AG04450 (cell line): ENCODE measurements at regions not wholly inside any gene's neighbourhood (a gene's known extent, or its start where the extent isn't known, plus 50 kb on each side); places are given as distances from the start of the nearest gene placed in this dataset.

Experiments used
- CTCF ChIA-PET: fragments of 300-600, 350-600 bp; formaldehyde crosslinking; extraction: SDS; loops from one replicate; lab custom pipeline; 2022; ENCODE audit warnings: antibody characterized with exemption, inconsistent platforms; lab: Charles Lee
- POLR2A ChIA-PET: fragments of 350-600 bp; formaldehyde crosslinking; extraction: SDS; loops from one replicate; lab custom pipeline; 2021; ENCODE audit warnings: antibody characterized with exemption, inconsistent platforms; lab: Yijun Ruan, JAX
- DNase-seq: peaks from one replicate; pipeline ENCODE4 v3.0.0-alpha.2; 2011; ENCODE audit warnings: low read depth, low spot score
- H3K27ac ChIP-seq: one replicate; pipeline ENCODE4 v1.5.1; 2012; ENCODE audit warnings: low read depth, low read length, control low read depth
- H3K27me3 ChIP-seq: one replicate; pipeline ENCODE4 v1.6.0; 2012; ENCODE audit warnings: low read length; ENCODE audit not compliant: control insufficient read depth, insufficient read depth
- H3K4me3 ChIP-seq: 2 replicates; pipeline ENCODE4 v1.5.1; 2011; ENCODE audit warnings: mild to moderate bottlenecking, low read depth, low read length, control low read depth
- H3K9me3 ChIP-seq: 2 replicates; pipeline ENCODE4 v1.5.1; 2012; ENCODE audit warnings: low read length; ENCODE audit not compliant: control insufficient read depth, insufficient read depth
- TF ChIP-seq, protein P1 (sequence below): IDR thresholded peaks from 2 replicates; pipeline ENCODE4 v1.5.1; 2011; ENCODE audit warnings: low read depth, low read length, control low read depth, inconsistent platforms

DNA sequence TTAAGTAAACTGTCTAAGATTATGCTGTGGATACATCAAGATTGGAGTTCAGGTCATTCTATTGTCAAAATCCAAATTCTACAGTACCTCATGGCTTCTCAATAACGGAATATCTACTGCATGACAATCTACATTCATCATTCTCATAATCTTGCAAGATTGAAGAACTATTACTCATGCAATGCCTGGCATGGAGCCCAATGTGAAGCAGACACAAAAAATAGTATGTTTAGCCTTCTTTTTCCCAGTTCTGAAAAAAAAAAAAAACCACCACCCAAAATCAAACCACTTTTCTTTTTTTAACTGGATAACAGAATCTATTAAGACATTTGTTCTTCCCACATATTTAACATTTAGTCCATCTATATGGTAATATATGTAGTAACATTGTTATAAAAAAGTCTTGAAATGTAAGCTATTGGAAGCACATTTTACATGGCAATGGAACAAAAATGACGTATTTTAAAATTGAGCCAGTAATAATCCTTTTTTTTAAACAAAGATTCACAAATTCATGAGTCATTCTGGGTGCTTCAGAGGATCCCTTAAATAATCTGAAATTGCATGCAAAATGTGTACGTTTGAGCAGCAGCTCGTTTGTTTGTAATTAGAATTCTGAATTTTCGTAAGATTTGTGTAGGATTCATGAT lies 232.2 kb upstream of the FMR1 start:
- Histone ChIP-seq H3K9me3 (peaks cover 7% of the 10 kb centered on the region; the same call in 1 of the 2 replicates), H3K4me3 (no peak overlapping the region), H3K27ac (no peak overlapping the region), H3K27me3 (no peaks in the 10 kb centered on the region)
- ChIA-PET CTCF (no interaction called here), POLR2A (no interaction called here)
- DNase-seq: no peak
- TF ChIP-seq, protein P1, sequence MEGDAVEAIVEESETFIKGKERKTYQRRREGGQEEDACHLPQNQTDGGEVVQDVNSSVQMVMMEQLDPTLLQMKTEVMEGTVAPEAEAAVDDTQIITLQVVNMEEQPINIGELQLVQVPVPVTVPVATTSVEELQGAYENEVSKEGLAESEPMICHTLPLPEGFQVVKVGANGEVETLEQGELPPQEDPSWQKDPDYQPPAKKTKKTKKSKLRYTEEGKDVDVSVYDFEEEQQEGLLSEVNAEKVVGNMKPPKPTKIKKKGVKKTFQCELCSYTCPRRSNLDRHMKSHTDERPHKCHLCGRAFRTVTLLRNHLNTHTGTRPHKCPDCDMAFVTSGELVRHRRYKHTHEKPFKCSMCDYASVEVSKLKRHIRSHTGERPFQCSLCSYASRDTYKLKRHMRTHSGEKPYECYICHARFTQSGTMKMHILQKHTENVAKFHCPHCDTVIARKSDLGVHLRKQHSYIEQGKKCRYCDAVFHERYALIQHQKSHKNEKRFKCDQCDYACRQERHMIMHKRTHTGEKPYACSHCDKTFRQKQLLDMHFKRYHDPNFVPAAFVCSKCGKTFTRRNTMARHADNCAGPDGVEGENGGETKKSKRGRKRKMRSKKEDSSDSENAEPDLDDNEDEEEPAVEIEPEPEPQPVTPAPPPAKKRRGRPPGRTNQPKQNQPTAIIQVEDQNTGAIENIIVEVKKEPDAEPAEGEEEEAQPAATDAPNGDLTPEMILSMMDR: no peak

DNA sequence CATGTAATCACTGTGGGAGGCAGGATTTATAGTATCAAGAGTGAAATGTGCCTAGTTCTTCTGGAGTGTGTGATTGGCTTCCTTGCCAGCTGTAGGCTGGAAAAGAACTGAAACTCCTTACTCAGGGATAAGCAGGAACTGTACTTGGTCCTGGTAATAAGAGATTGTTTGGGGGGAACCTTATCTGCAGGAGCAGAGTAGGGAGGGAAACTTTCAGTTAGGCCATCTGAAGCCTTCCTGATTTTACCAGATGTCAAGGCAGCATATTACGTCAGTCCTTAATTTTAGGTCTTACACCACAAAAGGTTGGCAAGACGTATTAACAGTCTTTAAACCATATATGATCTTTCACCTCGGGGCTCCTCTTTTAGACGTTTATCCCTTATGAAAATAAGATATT lies 231.5 kb upstream of the FMR1 start:
- H3K9me3 ChIP-seq: peaks cover 7% of the 10 kb centered on the region; the same call in 1 of the 2 replicates
- H3K27ac ChIP-seq: no peak overlapping the region
- H3K27me3 ChIP-seq: no peaks in the 10 kb centered on the region
- H3K4me3 ChIP-seq: no peak overlapping the region
- no peak for DNase-seq
- ChIA-PET POLR2A (no interaction called here), CTCF (no interaction called here)
- TF ChIP-seq, protein P1: no peak

DNA sequence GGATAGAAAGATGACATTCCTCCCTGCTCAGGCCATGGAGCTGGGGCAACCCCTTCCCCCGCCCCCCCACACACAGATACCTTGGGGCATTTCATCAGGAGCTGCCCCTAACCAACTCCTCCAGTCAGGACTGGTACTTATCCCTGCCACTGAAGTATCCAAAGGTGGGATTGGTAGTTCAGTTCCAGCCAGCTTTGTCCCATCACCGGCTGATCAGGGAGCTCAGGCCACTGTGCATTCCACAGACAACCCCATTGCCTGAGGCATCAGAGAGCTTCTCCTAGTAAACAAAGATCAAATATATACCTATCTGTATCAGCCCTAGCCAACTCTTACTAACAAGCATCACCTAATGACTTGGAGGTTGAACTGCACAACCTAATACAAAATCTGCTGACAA lies 218.2 kb upstream of the FMR1 start:
- TF ChIP-seq, protein P1: no peak
- Histone ChIP-seq H3K27me3 (no peaks in the 10 kb centered on the region), H3K9me3 (peaks cover 4% of the 10 kb centered on the region; the same call in 1 of the 2 replicates), H3K4me3 (no peak overlapping the region), H3K27ac (no peak overlapping the region)
- CTCF ChIA-PET: no interaction called here
- POLR2A ChIA-PET: no interaction called here
- no peak for DNase-seq

DNA sequence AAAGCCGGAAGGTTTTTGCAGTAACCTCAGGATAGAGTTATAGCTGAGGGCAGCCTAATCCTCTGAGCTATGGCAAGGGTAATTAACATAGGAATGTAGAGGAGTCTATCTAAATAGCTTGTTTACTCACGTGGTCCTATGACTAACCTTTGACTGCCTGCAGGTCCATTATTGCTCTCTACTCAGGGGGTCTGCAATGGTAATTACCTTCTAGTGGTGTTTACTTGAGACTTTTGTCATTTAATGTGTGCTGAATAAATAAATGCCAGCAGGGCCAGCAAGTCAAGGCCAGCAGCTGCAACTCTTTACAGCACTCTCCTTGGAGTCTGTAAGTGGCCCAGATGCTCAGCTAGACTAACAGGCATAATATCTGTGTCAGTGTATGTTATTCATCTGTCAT lies 212.7 kb upstream of the FMR1 start:
- Histone ChIP-seq H3K9me3 (no peaks in the 10 kb centered on the region), H3K4me3 (no peak overlapping the region), H3K27me3 (no peaks in the 10 kb centered on the region), H3K27ac (no peak overlapping the region)
- CTCF ChIA-PET: no interaction called here
- DNase-seq: no peak
- POLR2A ChIA-PET: no interaction called here
- TF ChIP-seq, protein P1: no peak

DNA sequence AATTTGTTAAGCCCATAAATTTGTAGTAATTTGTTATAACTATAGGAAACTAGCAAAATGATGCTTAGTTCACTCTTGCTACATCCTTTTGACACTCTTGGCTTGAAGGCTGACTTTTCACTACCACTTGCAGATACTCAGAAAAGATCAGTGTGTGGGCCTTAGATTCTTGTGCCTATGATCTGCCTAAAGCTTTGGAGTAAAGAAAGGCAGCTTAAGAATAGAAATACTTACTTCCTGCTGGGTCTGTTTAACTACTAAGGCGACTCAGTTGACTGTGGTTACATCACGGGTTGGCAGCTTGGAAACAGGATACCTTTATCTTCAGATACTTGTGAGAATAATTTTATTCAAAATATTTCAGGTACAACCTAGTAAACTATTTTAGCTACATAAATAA lies 201.4 kb upstream of the FMR1 start:
- TF ChIP-seq, protein P1: no peak
- CTCF ChIA-PET: no interaction called here
- H3K4me3 ChIP-seq: no peak overlapping the region
- POLR2A ChIA-PET: no interaction called here
- no peak overlapping the region for H3K27ac ChIP-seq
- H3K9me3 ChIP-seq: no peaks in the 10 kb centered on the region
- DNase-seq: no peak
- no peaks in the 10 kb centered on the region for H3K27me3 ChIP-seq
